ENCODE measurements at regions not wholly inside any gene's neighbourhood (a gene's known extent, or its start where the extent isn't known, plus 50 kb on each side); places are given as distances from the start of the nearest gene placed in this dataset.

GRCh38 chr13:53847502-53847901 is 818.9 kb downstream of the OLFM4 start:
- no peak for DNase-seq (ENCODE audit: low read depth in 2 of 2)

- DNase-seq (ENCODE audit: low read depth in 2 of 2), result no peak
Measured at GRCh38 chr13:53848366-53848961, 819.9 kb downstream of the OLFM4 start.

- DNase-seq (ENCODE audit: low read depth in 2 of 2), result no peak
Measured at GRCh38 chr13:53854321-53854720, 825.7 kb downstream of the OLFM4 start.

DNA sequence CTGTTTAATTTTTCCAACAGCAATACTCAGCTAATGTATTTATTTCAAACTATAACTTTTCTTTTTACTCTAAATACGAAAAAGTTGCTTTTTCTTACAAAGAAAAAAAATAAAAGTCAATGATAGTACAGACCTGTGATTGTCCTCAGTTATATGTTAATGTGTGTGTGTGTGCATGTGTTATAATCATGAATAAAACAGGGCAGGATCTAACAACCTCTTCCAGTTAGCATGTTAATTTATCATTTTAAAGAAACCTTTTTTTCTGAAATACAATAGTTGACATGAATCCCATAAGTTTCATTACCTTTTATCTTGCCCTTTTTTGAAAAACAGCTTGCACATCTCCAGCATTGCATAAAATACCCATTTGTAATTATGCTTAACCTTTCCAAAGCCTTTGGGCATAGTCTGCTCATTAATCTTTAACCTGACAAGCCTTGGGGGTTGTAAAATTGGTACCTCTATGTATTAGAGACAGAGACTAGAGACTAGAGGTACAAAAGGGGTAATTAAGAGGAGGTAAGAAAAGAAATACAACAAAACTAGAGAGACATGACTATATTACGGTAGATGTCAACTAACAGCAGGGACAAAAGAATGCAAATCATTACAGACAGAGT is 828.1 kb downstream of the OLFM4 start:
- no peak for DNase-seq (ENCODE audit: low read depth in 2 of 2)

- DNase-seq (ENCODE audit: low read depth in 2 of 2), result no peak
Measured at GRCh38 chr13:53863520-53863919, 834.9 kb downstream of the OLFM4 start.

DNA sequence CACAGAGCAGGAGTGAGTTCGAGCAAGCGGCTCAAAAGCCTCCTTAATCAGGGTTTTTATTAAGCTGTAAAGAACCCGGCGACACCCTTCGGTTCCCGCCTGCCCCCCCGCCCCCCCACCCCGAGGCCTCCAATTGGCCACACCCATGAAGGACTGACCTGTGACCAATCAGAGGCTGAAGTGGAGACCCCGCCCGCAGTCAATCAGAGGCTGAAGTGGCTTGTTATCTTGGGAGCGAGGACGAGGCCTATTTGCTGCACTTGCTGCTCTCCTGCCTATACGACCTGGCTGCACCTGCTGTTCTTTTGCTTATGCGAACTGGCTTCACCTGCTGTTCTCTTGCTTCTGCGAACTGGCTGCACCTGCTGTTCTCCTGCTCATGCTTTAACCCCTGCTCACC is 844.9 kb downstream of the OLFM4 start:
- DNase-seq (ENCODE audit: low read depth in 2 of 2), result no peak

- no peak for DNase-seq (ENCODE audit: low read depth in 2 of 2)
Measured at GRCh38 chr13:53878861-53879260, 850.2 kb downstream of the OLFM4 start.

DNA sequence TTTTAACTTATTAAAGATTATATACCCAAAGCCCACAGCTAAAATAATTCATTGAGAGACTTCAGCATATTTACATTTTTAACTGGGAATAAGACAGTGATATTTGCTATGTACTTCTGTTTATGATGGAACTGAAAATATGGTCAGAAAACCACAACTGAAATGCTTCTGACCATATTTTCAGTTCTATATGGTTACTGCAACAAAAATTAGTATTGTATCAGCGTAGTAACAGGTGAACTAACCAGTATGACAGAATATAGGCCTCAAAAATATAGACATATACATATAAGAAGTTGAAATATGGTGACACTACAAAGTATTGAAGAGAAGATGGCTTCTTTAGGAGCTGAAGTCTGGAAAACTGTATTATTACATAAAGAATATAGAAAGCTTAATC is 857.4 kb downstream of the OLFM4 start:
- no peak for DNase-seq (ENCODE audit: low read depth in 2 of 2)

- DNase-seq (ENCODE audit: low read depth in 2 of 2), result no peak
Measured at GRCh38 chr13:53890696-53891095, 862.1 kb downstream of the OLFM4 start.

- no peak for DNase-seq (ENCODE audit: low read depth in 2 of 2)
Measured at GRCh38 chr13:53901593-53901992, 873.0 kb downstream of the OLFM4 start.

DNA sequence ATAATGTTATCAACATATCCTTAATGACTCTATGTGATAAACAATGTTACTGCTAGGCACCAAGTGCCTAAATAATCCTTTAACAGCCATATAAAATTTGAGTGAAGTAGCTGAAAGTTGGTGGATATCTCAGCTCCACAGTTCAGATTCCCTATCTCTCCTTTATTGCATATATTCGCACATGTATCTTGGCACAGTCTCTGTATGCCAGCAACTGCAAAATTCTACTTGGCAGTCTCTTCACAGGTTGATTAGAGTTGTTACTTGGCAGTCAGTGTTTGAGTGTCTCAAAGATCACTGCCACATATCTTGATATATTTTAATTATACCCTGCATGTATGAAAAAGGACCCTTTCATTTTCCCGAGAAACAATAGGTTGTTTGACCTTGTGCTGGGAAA is 879.3 kb downstream of the OLFM4 start:
- DNase-seq (ENCODE audit: low read depth in 2 of 2), result no peak

DNA sequence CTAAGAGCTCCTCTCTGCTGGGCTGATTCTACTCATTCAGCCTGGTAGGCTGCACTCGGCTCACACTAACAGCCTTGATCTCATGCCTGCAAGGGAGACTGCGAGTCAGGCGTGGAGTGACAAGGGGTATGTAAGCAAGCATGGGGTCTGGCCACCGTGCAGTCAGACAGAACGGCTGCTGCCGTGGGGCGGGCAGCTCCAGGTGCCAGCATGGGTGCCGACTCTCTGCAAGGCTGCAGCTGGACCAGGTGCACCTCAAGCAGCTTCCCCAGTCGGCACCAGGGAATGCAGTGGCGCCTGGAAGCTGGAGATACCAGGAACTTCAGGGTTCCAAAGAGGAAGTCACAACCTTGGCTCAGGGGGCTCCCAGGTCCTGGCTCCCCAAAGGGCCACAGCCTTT is 892.3 kb downstream of the OLFM4 start:
- no peak for DNase-seq (ENCODE audit: low read depth in 2 of 2)

- DNase-seq (ENCODE audit: low read depth in 2 of 2), result no peak
Measured at GRCh38 chr13:53921473-53921872, 892.9 kb downstream of the OLFM4 start.

- no peak for DNase-seq (ENCODE audit: low read depth in 2 of 2)
Measured at GRCh38 chr13:53941588-53942190, 913.1 kb downstream of the OLFM4 start.

GRCh38 chr13:53946500-53946899 is 917.9 kb downstream of the OLFM4 start:
- no peak for DNase-seq (ENCODE audit: low read depth in 2 of 2)

GRCh38 chr13:53953183-53953582 is 924.6 kb downstream of the OLFM4 start:
- DNase-seq (ENCODE audit: low read depth in 2 of 2), result no peak
